ENCODE measurements at regions not wholly inside any gene's neighbourhood (a gene's known extent, or its start where the extent isn't known, plus 50 kb on each side); places are given as distances from the start of the nearest gene placed in this dataset.

- ChIA-PET CTCF (no interaction called here), RAD21 (ENCODE audit: low non-redundant PET in 1 of 2, low total read pairs in 2 of 2, uncharacterized antibody in 2 of 2, unreplicated experiment in 2 of 2) (no interaction called here), POLR2A (no interaction called here)
- BruUV-seq (replicated peaks), result no TSS peak
- Histone ChIP-seq H3K9ac (ENCODE audit: low read length) (no peak overlapping the region), H3K27me3 (ENCODE audit: insufficient read depth, low read length) (peaks cover 96% of the 10 kb centered on the region), H4K20me1 (ENCODE audit: insufficient read depth) (no peaks in the 10 kb centered on the region), H3K4me1 (ENCODE audit: control insufficient read depth in 1 of 2, insufficient read depth in 2 of 2, low read length in 2 of 2) (no peaks in the 10 kb centered on the region), H3K36me3 (ENCODE audit: control insufficient read depth in 1 of 2, insufficient read depth in 2 of 2, low read length in 2 of 2) (no peaks in the 10 kb centered on the region), H3K9me2 (ENCODE audit: insufficient read depth) (no peaks in the 10 kb centered on the region), H3K4me2 (ENCODE audit: low read length) (no peak overlapping the region), H3K79me2 (ENCODE audit: insufficient read depth, low read length) (no peaks in the 10 kb centered on the region), H2AFZ (ENCODE audit: low read depth, low read length, poor library complexity, severe bottlenecking) (no peak overlapping the region), H3K4me3 (replicated peaks in 1 of 2; ENCODE audit: low read depth in 1 of 2, low read length in 2 of 2) (no peak overlapping the region), H3K27ac (ENCODE audit: low read depth, low read length) (no peak overlapping the region), H3K9me3 (ENCODE audit: control insufficient read depth in 1 of 2, insufficient read depth in 1 of 2, low read depth in 1 of 2, low read length in 2 of 2) (no peaks in the 10 kb centered on the region)
- ATAC-seq (no peak), DNase-seq (ENCODE audit: low read depth, low spot score) (no peak)
- intact Hi-C loops (cut with micrococcal nuclease), result no loop called here
- TF ChIP-seq ZNF274 (IDR thresholded peaks at IDR 0.05; ENCODE audit: low read depth, low read length) (no peak), SRF (IDR thresholded peaks at IDR 0.05; ENCODE audit: low read depth) (no peak), ZFX (IDR thresholded peaks at IDR 0.05) (no peak), SP1 (IDR thresholded peaks at IDR 0.05; ENCODE audit: low read depth) (no peak), CBX3 (IDR thresholded peaks at IDR 0.05; ENCODE audit: low read depth) (no peak), TCF7L2 (IDR thresholded peaks at IDR 0.05; ENCODE audit: borderline replicate concordance, extremely low read depth, insufficient read depth, insufficient read length) (no peak), EZH2 (IDR thresholded peaks at IDR 0.05) (no peak), RAD21 (IDR thresholded peaks at IDR 0.05; ENCODE audit: low read depth) (no peak), MAX (IDR thresholded peaks at IDR 0.05) (no peak), JUND (IDR thresholded peaks at IDR 0.05) (no peak), ELF1 (IDR thresholded peaks at IDR 0.05; ENCODE audit: borderline replicate concordance, low read depth) (no peak), POLR2AphosphoS5 (IDR thresholded peaks at IDR 0.05; ENCODE audit: low read depth, low read length) (no peak)
Observed at GRCh38 chr14:22400655-22401259, 188.3 kb downstream of the DAD1 start.

GRCh38 chr14:22399776-22400175 lies 189.2 kb downstream of the DAD1 start:
- H3K4me2 ChIP-seq (ENCODE audit: low read length), result no peak overlapping the region
- no peaks in the 10 kb centered on the region for H3K9me3 ChIP-seq (ENCODE audit: control insufficient read depth in 1 of 2, insufficient read depth in 1 of 2, low read depth in 1 of 2, low read length in 2 of 2)
- no peaks in the 10 kb centered on the region for H3K4me1 ChIP-seq (ENCODE audit: control insufficient read depth in 1 of 2, insufficient read depth in 2 of 2, low read length in 2 of 2)
- no peak overlapping the region for H2AFZ ChIP-seq (ENCODE audit: low read depth, low read length, poor library complexity, severe bottlenecking)
- ChIA-PET POLR2A (no interaction called here), RAD21 (ENCODE audit: low non-redundant PET in 1 of 2, low total read pairs in 2 of 2, uncharacterized antibody in 2 of 2, unreplicated experiment in 2 of 2) (no interaction called here), CTCF (no interaction called here)
- H3K4me3 ChIP-seq (replicated peaks in 1 of 2; ENCODE audit: low read depth in 1 of 2, low read length in 2 of 2), result no peak overlapping the region
- no peak for DNase-seq (ENCODE audit: low read depth, low spot score)
- H3K27me3 ChIP-seq (ENCODE audit: insufficient read depth, low read length), result peaks cover 96% of the 10 kb centered on the region
- BruUV-seq (replicated peaks), result no TSS peak
- intact Hi-C loops (cut with micrococcal nuclease), result no loop called here
- no peak overlapping the region for H3K9ac ChIP-seq (ENCODE audit: low read length)
- no peaks in the 10 kb centered on the region for H4K20me1 ChIP-seq (ENCODE audit: insufficient read depth)
- no peak overlapping the region for H3K27ac ChIP-seq (ENCODE audit: low read depth, low read length)
- H3K79me2 ChIP-seq (ENCODE audit: insufficient read depth, low read length), result no peaks in the 10 kb centered on the region
- no peaks in the 10 kb centered on the region for H3K36me3 ChIP-seq (ENCODE audit: control insufficient read depth in 1 of 2, insufficient read depth in 2 of 2, low read length in 2 of 2)
- no peaks in the 10 kb centered on the region for H3K9me2 ChIP-seq (ENCODE audit: insufficient read depth)
- no peak for TF ChIP-seq YY1 (IDR thresholded peaks at IDR 0.05; ENCODE audit: extremely low read depth, insufficient replicate concordance, low read depth, low read length)
- TF ChIP-seq SP1 (IDR thresholded peaks at IDR 0.05; ENCODE audit: low read depth), result no peak
- TF ChIP-seq FOSL1 (IDR thresholded peaks at IDR 0.05; ENCODE audit: low read depth), result no peak
- TF ChIP-seq ZFX (IDR thresholded peaks at IDR 0.05), result no peak
- ATAC-seq, result no peak
